Glutamatergic neuron (in vitro differentiated cells): ENCODE measurements at regions not wholly inside any gene's neighbourhood (a gene's known extent, or its start where the extent isn't known, plus 50 kb on each side); places are given as distances from the start of the nearest gene placed in this dataset.

ENCODE experiments used
- DNase-seq: peaks from one replicate; pipeline ENCODE4 v3.0.0; 2022
- H3K27ac Mint-ChIP-seq: one replicate; pipeline ENCODE4 v1.8.0; 2020; ENCODE audit warnings: mild to moderate bottlenecking, mixed read lengths, inconsistent platforms; ENCODE audit not compliant: unreplicated experiment
- H3K27me3 Mint-ChIP-seq: one replicate; pipeline ENCODE4 v1.8.0; 2020; ENCODE audit warnings: mild to moderate bottlenecking, moderate library complexity, mixed read lengths, inconsistent platforms; ENCODE audit not compliant: unreplicated experiment
- H3K36me3 Mint-ChIP-seq: one replicate; pipeline ENCODE4 v1.8.0; 2020; ENCODE audit warnings: mild to moderate bottlenecking, mixed read lengths, inconsistent platforms; ENCODE audit not compliant: unreplicated experiment
- H3K4me1 Mint-ChIP-seq: one replicate; pipeline ENCODE4 v1.8.0; 2020; ENCODE audit warnings: mild to moderate bottlenecking, low read depth, mixed read lengths, inconsistent platforms; ENCODE audit not compliant: unreplicated experiment
- H3K4me3 Mint-ChIP-seq: one replicate; pipeline ENCODE4 v1.8.0; 2020; ENCODE audit warnings: mild to moderate bottlenecking, mixed read lengths, inconsistent platforms; ENCODE audit not compliant: unreplicated experiment
- H3K9me3 Mint-ChIP-seq: one replicate; pipeline ENCODE4 v1.8.0; 2020; ENCODE audit warnings: mild to moderate bottlenecking, moderate library complexity, mixed read lengths, inconsistent platforms; ENCODE audit not compliant: unreplicated experiment
- CTCF ChIP-seq: fragments of 200-600 bp; sonication (generic); IDR thresholded peaks from one replicate; pipeline ENCODE4 v1.5.0; 2021; ENCODE audit not compliant: partially characterized antibody, unreplicated experiment

GRCh38 chr10:43912469-43912868 lies 263.8 kb upstream of the ZNF32 start:
- no peak for DNase-seq
- peaks cover 1% of the 10 kb centered on the region for H3K27me3 Mint-ChIP-seq
- no peak for TF ChIP-seq CTCF
- H3K9me3 Mint-ChIP-seq, result no peaks in the 10 kb centered on the region
- H3K4me3 Mint-ChIP-seq, result no peak overlapping the region
- H3K4me1 Mint-ChIP-seq, result peaks cover 5% of the 10 kb centered on the region
- H3K27ac Mint-ChIP-seq, result no peak overlapping the region
- H3K36me3 Mint-ChIP-seq, result peaks cover 13% of the 10 kb centered on the region

- no peaks in the 10 kb centered on the region for H3K9me3 Mint-ChIP-seq
- TF ChIP-seq CTCF, result no peak
- no peak overlapping the region for H3K4me3 Mint-ChIP-seq
- H3K36me3 Mint-ChIP-seq, result no peaks in the 10 kb centered on the region
- peaks cover 5% of the 10 kb centered on the region for H3K4me1 Mint-ChIP-seq
- no peak overlapping the region for H3K27ac Mint-ChIP-seq
- peaks cover 4% of the 10 kb centered on the region for H3K27me3 Mint-ChIP-seq
- no peak for DNase-seq
Observed at GRCh38 chr10:43906490-43906889, 257.8 kb upstream of the ZNF32 start.

DNA sequence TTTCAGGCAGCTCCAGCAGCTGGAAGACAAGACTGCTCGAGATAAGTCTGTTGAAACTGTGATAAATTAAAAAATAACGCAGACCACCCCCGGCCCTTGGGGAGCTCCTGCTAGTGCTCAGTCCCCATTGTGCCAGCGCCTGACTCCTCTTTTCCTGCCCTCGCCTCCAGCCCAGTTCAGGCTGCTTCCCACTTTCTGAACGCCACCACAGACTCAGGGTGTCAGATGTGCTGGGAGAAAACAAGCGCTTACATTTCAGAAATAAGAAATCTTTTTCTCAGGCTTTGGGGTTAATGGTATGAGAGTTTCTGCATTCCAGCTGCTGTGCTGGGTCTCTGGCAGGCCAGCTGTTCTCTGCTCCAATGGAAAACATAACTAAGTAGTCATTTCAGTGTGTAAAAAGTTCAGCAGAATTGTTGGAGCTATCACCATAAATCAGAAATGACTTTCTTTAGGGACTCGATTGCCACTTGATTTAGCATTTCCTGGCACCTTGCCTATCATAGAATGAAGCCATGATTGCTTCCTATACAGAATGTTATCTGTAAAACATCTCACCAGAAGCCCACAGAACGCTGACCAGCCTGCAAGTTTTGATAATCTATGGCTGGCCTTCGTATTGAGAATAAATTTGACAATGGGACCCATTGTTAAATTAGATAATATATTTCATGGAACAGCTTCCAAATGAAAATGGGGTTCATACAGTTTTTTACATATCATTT lies 257.0 kb upstream of the ZNF32 start:
- Mint-ChIP-seq H3K36me3 (no peaks in the 10 kb centered on the region), H3K4me3 (no peak overlapping the region), H3K9me3 (no peaks in the 10 kb centered on the region), H3K27me3 (peaks cover 4% of the 10 kb centered on the region), H3K27ac (no peak overlapping the region), H3K4me1 (peaks cover 5% of the 10 kb centered on the region)
- DNase-seq, result no peak
- TF ChIP-seq CTCF, result no peak

DNA sequence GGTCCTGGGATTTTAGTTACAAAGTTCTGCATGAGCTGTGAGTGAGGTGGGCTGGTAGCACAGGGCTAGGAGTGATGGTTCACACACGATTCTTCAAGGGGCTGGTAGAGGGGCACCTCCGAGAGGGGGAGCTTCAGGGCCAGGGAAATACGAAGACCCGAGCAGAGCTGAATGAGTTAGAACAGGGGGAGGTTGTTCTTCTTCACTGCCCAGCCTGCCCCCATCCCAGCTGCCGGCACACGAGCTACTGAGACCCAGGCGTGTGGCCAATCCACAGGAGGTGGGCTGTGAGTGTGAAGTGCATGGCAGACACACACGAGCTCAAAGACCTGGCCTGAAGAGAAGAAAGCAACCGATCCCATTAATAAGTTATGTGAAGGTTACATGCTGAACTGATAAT lies 256.2 kb upstream of the ZNF32 start:
- Mint-ChIP-seq H3K4me3 (no peak overlapping the region), H3K27me3 (peaks cover 4% of the 10 kb centered on the region), H3K27ac (no peak overlapping the region), H3K9me3 (no peaks in the 10 kb centered on the region), H3K4me1 (no peaks in the 10 kb centered on the region), H3K36me3 (no peaks in the 10 kb centered on the region)
- TF ChIP-seq CTCF, result no peak
- no peak for DNase-seq

GRCh38 chr10:43904301-43904700 lies 255.6 kb upstream of the ZNF32 start:
- H3K9me3 Mint-ChIP-seq, result no peaks in the 10 kb centered on the region
- no peak for TF ChIP-seq CTCF
- no peaks in the 10 kb centered on the region for H3K36me3 Mint-ChIP-seq
- no peak overlapping the region for H3K27ac Mint-ChIP-seq
- H3K4me3 Mint-ChIP-seq, result no peak overlapping the region
- no peak for DNase-seq
- no peaks in the 10 kb centered on the region for H3K4me1 Mint-ChIP-seq
- H3K27me3 Mint-ChIP-seq, result peaks cover 4% of the 10 kb centered on the region
